ENCODE measurements at regions not wholly inside any gene's neighbourhood (a gene's known extent, or its start where the extent isn't known, plus 50 kb on each side); places are given as distances from the start of the nearest gene placed in this dataset.
"Not testable (repeated sequence)": the region's sequence is repeated elsewhere in the genome, so short reads cannot be mapped to it uniquely, and the experiment has no call there.

- no peak for DNase-seq
Measured at GRCh38 chr13:73657821-73658540, 476.2 kb downstream of the KLF12 start.

GRCh38 chr13:73656863-73657262 lies 477.3 kb downstream of the KLF12 start:
- DNase-seq: no peak

GRCh38 chr13:73653688-73654087 lies 480.5 kb downstream of the KLF12 start:
- no peak for DNase-seq

GRCh38 chr13:73647417-73647816 lies 486.8 kb downstream of the KLF12 start:
- DNase-seq: no peak

- DNase-seq: not testable (repeated sequence)
Measured at GRCh38 chr13:73640476-73641179, 493.6 kb downstream of the KLF12 start.

- no peak for DNase-seq
Measured at GRCh38 chr13:73635166-73635787, 498.9 kb downstream of the KLF12 start.

- DNase-seq: no peak
Measured at GRCh38 chr13:73633817-73634460, 500.3 kb downstream of the KLF12 start.

- no peak for DNase-seq
Measured at GRCh38 chr13:73631411-73631810, 502.8 kb downstream of the KLF12 start.

GRCh38 chr13:73625562-73626339 lies 508.5 kb downstream of the KLF12 start:
- no peak for DNase-seq

- DNase-seq: no peak
Measured at GRCh38 chr13:73623281-73623680, 510.9 kb downstream of the KLF12 start.

- DNase-seq: no peak
Measured at GRCh38 chr13:73622381-73622780, 511.8 kb downstream of the KLF12 start.

- no peak for DNase-seq
Measured at GRCh38 chr13:73618275-73618865, 515.8 kb downstream of the KLF12 start.

- no peak for DNase-seq
Measured at GRCh38 chr13:73616861-73617260, 517.3 kb downstream of the KLF12 start.

GRCh38 chr13:73610799-73611592 lies 523.2 kb downstream of the KLF12 start:
- DNase-seq: no peak

- no peak for DNase-seq
Measured at GRCh38 chr13:73608711-73609485, 525.3 kb downstream of the KLF12 start.

- DNase-seq: no peak
Measured at GRCh38 chr13:73608157-73608516, 526.1 kb downstream of the KLF12 start.

- DNase-seq: no peak
Measured at GRCh38 chr13:73607489-73608156, 526.6 kb downstream of the KLF12 start.

- no peak for DNase-seq
Measured at GRCh38 chr13:73603646-73604045, 530.6 kb downstream of the KLF12 start.

- no peak for DNase-seq
Measured at GRCh38 chr13:73602295-73602694, 531.9 kb downstream of the KLF12 start.

- DNase-seq: no peak
Measured at GRCh38 chr13:73601708-73602107, 532.5 kb downstream of the KLF12 start.
